ENCODE measurements at regions not wholly inside any gene's neighbourhood (a gene's known extent, or its start where the extent isn't known, plus 50 kb on each side); places are given as distances from the start of the nearest gene placed in this dataset.

- no peak for DNase-seq
- Mint-ChIP-seq H3K36me3 (ENCODE audit: insufficient read depth in 1 of 3, low read depth in 3 of 3) (no peaks in the 10 kb centered on the region), H3K4me3 (no peak overlapping the region), H3K27me3 (ENCODE audit: low read depth) (peaks cover 8% of the 10 kb centered on the region), H3K27ac (no peak overlapping the region), H3K4me1 (peaks cover 0 to 7% of the 10 kb centered on the region in 2 experiments; a peak in 2 of 4 replicates), H3K9me3 (no peaks in the 10 kb centered on the region)
- H4K20me1 ChIP-seq (ENCODE audit: control insufficient read depth, insufficient read depth, insufficient read length), result no peaks in the 10 kb centered on the region
- H3K4me1 ChIP-seq (ENCODE audit: insufficient read depth, low read length), result no peaks in the 10 kb centered on the region
- H4K5ac ChIP-seq (ENCODE audit: insufficient read length, low read depth, low read length), result no peak overlapping the region
- no peak overlapping the region for H2BK5ac ChIP-seq (ENCODE audit: insufficient read length, low read length)
- H3K27ac ChIP-seq (ENCODE audit: insufficient read length, low read depth, low read length), result no peak overlapping the region
- H3K27me3 ChIP-seq (ENCODE audit: insufficient read depth, low read length), result no peaks in the 10 kb centered on the region
- H2BK12ac ChIP-seq (ENCODE audit: insufficient read length, low read depth, low read length), result no peak overlapping the region
- H2AFZ ChIP-seq (ENCODE audit: low read length), result no peak overlapping the region
- H2BK20ac ChIP-seq (ENCODE audit: low read depth, low read length, poor library complexity, severe bottlenecking), result no peak overlapping the region
- H3K4me2 ChIP-seq (ENCODE audit: insufficient read depth, insufficient read length, low read length), result no peak overlapping the region
- no peak overlapping the region for H3K14ac ChIP-seq (ENCODE audit: insufficient read depth, low read length)
- no peak overlapping the region for H3T11ph ChIP-seq (ENCODE audit: low read length)
- WGBS (ENCODE audit: extremely low coverage, insufficient read length, low lambda C conversion rate), result no CpG with 5 or more reads among the region's 6 CpGs
- no peaks in the 10 kb centered on the region for H3K23me2 ChIP-seq (ENCODE audit: insufficient read length, low read depth, low read length, poor library complexity, severe bottlenecking)
- no peak for TF ChIP-seq CTCF (conservative IDR thresholded peaks at IDR 0.05)
- H3K9me3 ChIP-seq (ENCODE audit: control insufficient read depth, low read depth, low read length), result no peaks in the 10 kb centered on the region
- H3K18ac ChIP-seq (ENCODE audit: insufficient read length, low read depth, low read length), result no peak overlapping the region
- H3K4ac ChIP-seq (ENCODE audit: low read depth, low read length), result no peak overlapping the region
- H3K56ac ChIP-seq (ENCODE audit: insufficient read length, low read depth, low read length), result no peak overlapping the region
- no peak overlapping the region for H4K91ac ChIP-seq (ENCODE audit: insufficient read length, low read depth, low read length)
- no peak overlapping the region for H2BK15ac ChIP-seq (ENCODE audit: low read depth, low read length)
- no peaks in the 10 kb centered on the region for H3K79me1 ChIP-seq (ENCODE audit: insufficient read depth, low read depth, low read length, poor library complexity, severe bottlenecking)
- no peak overlapping the region for H4K8ac ChIP-seq (replicated peaks; ENCODE audit: insufficient read length, low read depth, low read length)
- no peak overlapping the region for H3K9ac ChIP-seq (ENCODE audit: extremely low read depth, insufficient read length, low read length)
- no peaks in the 10 kb centered on the region for H3K79me2 ChIP-seq (ENCODE audit: insufficient read depth, low read length)
- H2AK5ac ChIP-seq (ENCODE audit: insufficient read length, low read length), result no peak overlapping the region
- no peak overlapping the region for H2BK120ac ChIP-seq (ENCODE audit: low read depth, low read length, poor library complexity, severe bottlenecking)
- H3K23ac ChIP-seq (ENCODE audit: insufficient read length, low read depth, low read length), result no peak overlapping the region
Measured at GRCh38 chr7:96772139-96772694, 62.6 kb upstream of the SEM1 start.
